ENCODE measurements at regions not wholly inside any gene's neighbourhood (a gene's known extent, or its start where the extent isn't known, plus 50 kb on each side); places are given as distances from the start of the nearest gene placed in this dataset.

- no peak for DNase-seq
- Histone ChIP-seq H3K36me3 (no peaks in the 10 kb centered on the region), H3K4me1 (no peaks in the 10 kb centered on the region), H3K27me3 (no peaks in the 10 kb centered on the region), H3K4me3 (no peak overlapping the region), H3K27ac (no peak overlapping the region), H3K9me3 (no peaks in the 10 kb centered on the region)
- TF ChIP-seq CTCF (IDR thresholded peaks at IDR 0.05) (no peak), POLR2A (IDR thresholded peaks at IDR 0.05) (no peak)
Observed at GRCh38 chr10:80985102-80985501, 447.4 kb downstream of the SH2D4B start.

- DNase-seq: no peak
- no peak overlapping the region for H3K27ac ChIP-seq
- TF ChIP-seq POLR2A (IDR thresholded peaks at IDR 0.05) (no peak), CTCF (IDR thresholded peaks at IDR 0.05) (no peak)
- H3K36me3 ChIP-seq: no peaks in the 10 kb centered on the region
- no peaks in the 10 kb centered on the region for H3K4me1 ChIP-seq
- H3K9me3 ChIP-seq: no peaks in the 10 kb centered on the region
- H3K4me3 ChIP-seq: no peak overlapping the region
- no peaks in the 10 kb centered on the region for H3K27me3 ChIP-seq
Observed at GRCh38 chr10:80986596-80986995, 448.9 kb downstream of the SH2D4B start.

- no peak for TF ChIP-seq CTCF (IDR thresholded peaks at IDR 0.05)
- Histone ChIP-seq H3K4me1 (no peaks in the 10 kb centered on the region), H3K27me3 (no peaks in the 10 kb centered on the region), H3K36me3 (no peaks in the 10 kb centered on the region), H3K27ac (no peak overlapping the region), H3K9me3 (no peaks in the 10 kb centered on the region), H3K4me3 (no peak overlapping the region)
- no peak for DNase-seq
Observed at GRCh38 chr10:80988755-80989154, 451.1 kb downstream of the SH2D4B start.

- no peak for DNase-seq
- no peaks in the 10 kb centered on the region for H3K36me3 ChIP-seq
- no peak overlapping the region for H3K27ac ChIP-seq
- H3K27me3 ChIP-seq: no peaks in the 10 kb centered on the region
- no peak overlapping the region for H3K4me3 ChIP-seq
- H3K9me3 ChIP-seq: no peaks in the 10 kb centered on the region
- TF ChIP-seq POLR2A (IDR thresholded peaks at IDR 0.05): no peak
- TF ChIP-seq CTCF (IDR thresholded peaks at IDR 0.05): no peak
- H3K4me1 ChIP-seq: no peaks in the 10 kb centered on the region
Observed at GRCh38 chr10:80996615-80997193, 459.0 kb downstream of the SH2D4B start.

- Histone ChIP-seq H3K9me3 (no peaks in the 10 kb centered on the region), H3K27ac (no peak overlapping the region), H3K27me3 (no peaks in the 10 kb centered on the region), H3K4me3 (no peak overlapping the region), H3K4me1 (no peaks in the 10 kb centered on the region), H3K36me3 (no peaks in the 10 kb centered on the region)
- no peak for TF ChIP-seq CTCF (IDR thresholded peaks at IDR 0.05)
- TF ChIP-seq POLR2A (IDR thresholded peaks at IDR 0.05): no peak
- DNase-seq: no peak
Observed at GRCh38 chr10:81000781-81001180, 463.1 kb downstream of the SH2D4B start.

GRCh38 chr10:81002382-81002781, 464.7 kb downstream of the SH2D4B start:
- no peak overlapping the region for H3K4me3 ChIP-seq
- no peak overlapping the region for H3K27ac ChIP-seq
- no peak for DNase-seq
- TF ChIP-seq CTCF (IDR thresholded peaks at IDR 0.05) (no peak), POLR2A (IDR thresholded peaks at IDR 0.05) (no peak)
- no peaks in the 10 kb centered on the region for H3K4me1 ChIP-seq
- H3K36me3 ChIP-seq: no peaks in the 10 kb centered on the region
- H3K9me3 ChIP-seq: no peaks in the 10 kb centered on the region
- no peaks in the 10 kb centered on the region for H3K27me3 ChIP-seq
